Inflammatory macrophage treated with lipopolysaccharide for 4 hours (primary cell): ENCODE measurements at regions not wholly inside any gene's neighbourhood (a gene's known extent, or its start where the extent isn't known, plus 50 kb on each side); places are given as distances from the start of the nearest gene placed in this dataset.
"Not testable (repeated sequence)": the region's sequence is repeated elsewhere in the genome, so short reads cannot be mapped to it uniquely, and the experiment has no call there.

Experiments
- DNase-seq: peaks from one replicate; pipeline ENCODE4 v3.0.0-alpha.2; 2020

DNA sequence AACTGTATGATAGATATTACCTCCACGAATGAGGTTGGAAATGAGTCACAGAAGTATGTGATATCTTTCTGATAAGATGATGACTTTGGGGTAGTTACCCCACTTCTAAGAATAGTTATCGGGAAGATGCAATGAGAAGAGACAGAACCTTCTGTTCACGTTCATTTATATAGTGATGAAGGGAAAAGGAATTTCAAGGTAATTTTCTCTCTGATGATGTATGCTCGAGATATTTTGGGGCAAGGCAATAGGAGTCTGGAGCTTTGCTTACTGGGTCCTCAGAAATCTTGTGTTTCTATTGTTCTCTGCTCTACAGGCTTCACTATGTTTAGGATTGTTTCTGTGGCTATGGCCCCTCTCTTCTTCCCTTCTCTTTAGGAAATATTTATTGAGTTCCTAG, 1389.6 kb downstream of the CDH8 start:
- no peak for DNase-seq

- no peak for DNase-seq
Measured at GRCh38 chr16:60645541-60645940, 1390.7 kb downstream of the CDH8 start.

DNA sequence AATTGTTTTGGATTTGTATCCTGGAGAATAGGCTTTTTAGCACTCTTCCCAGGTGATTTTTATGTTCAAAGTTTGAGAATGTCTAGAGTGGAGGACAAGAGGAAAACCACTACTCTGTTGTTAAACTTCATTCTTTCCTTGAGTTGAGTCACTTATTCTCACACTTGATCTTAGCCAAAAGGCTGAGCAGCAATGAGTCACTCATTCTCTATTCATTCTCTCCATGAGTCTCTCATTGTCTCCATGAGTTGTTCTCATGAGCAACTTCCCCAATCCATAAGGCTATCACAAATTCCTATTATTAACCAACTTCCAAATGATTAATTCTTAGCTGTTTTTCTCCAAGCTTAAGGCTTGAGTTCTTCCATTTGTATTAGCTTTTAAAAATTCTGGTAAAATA, 1393.3 kb downstream of the CDH8 start:
- no peak for DNase-seq

- no peak for DNase-seq
Measured at GRCh38 chr16:60641067-60641665, 1395.1 kb downstream of the CDH8 start.

GRCh38 chr16:60640038-60640437, 1396.2 kb downstream of the CDH8 start:
- DNase-seq, result no peak

DNA sequence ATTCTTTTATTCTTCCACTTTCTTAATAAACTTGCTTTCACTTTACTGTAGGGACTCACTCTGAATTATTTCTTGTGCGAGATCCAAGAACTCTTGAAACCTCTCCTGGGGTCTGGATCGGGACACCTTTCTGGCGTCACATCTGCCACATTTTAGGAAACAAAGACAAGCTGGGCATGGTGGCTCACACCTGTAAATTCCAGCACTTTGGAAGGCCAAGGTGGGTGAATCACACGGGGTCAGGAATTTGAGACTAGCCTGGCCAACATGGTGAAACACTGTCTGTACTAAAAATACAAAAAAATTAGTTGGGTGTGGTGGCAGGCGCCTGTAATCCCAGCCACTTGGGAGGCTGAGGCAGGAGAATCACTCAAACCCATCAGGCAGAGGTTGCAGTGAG, 1399.6 kb downstream of the CDH8 start:
- not testable (repeated sequence) for DNase-seq

- no peak for DNase-seq
Measured at GRCh38 chr16:60636117-60636516, 1400.1 kb downstream of the CDH8 start.

- no peak for DNase-seq
Measured at GRCh38 chr16:60635548-60635947, 1400.7 kb downstream of the CDH8 start.

DNA sequence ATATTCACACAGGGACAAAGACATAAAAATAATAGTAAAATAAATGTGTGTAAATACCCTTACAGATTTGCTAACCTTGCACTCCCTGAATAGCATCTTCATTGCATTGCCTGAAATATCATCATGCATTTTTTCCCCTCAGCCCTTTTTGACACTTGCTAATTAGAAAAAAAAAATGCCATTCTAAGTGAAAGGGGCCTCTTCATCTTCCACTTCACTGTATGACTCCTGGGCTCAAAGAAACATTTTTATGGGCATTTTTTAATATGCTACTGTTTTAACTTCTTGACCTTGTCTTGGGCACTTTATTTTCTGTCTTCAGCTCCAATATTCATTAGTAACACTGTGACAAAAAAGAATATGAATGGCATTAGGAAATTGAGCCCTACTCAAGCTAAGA, 1424.4 kb downstream of the CDH8 start:
- no peak for DNase-seq

DNA sequence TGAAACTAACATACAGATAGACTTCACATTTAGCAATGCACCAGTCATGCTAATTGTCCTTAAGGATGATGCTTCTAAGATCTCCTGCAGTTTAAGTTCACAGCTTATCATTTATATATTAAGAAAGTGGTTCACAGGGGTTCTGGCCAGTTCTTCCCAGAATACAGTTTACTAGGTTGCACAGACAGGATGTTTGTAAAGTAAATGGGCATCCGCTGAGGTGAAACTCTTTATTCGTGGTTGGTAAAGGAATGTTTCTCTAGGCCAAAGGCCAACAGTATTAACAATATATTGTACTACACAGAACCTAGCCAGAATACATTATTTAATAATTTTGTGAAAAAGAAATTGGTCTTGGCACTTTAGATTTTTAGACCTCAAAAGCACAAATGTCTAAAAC, 1427.3 kb downstream of the CDH8 start:
- DNase-seq, result no peak

GRCh38 chr16:60605652-60606051, 1430.6 kb downstream of the CDH8 start:
- DNase-seq, result not testable (repeated sequence)

- no peak for DNase-seq
Measured at GRCh38 chr16:60605176-60605575, 1431.1 kb downstream of the CDH8 start.

DNA sequence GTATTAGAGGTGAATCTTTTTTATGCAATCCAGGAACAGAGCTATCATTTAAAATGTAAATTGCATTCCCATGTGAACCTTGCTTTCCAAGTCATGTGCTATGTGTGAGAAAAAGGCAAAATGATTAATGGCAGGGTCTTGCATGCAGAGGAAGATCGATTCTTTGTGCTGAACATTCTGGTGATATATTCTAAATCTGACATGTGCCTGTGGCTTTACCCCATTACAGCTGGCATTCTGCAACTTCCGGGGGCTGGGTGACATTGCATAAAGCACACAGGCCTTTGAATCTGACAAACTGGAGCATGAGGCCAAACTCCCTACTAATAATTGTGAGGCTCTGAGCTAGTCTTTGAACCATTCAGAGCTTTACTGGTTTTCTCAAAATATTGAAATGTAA, 1449.7 kb downstream of the CDH8 start:
- DNase-seq, result no peak

GRCh38 chr16:60582528-60582927, 1453.7 kb downstream of the CDH8 start:
- DNase-seq, result no peak

GRCh38 chr16:60566901-60567300, 1469.3 kb downstream of the CDH8 start:
- no peak for DNase-seq

- no peak for DNase-seq
Measured at GRCh38 chr16:60564588-60564987, 1471.7 kb downstream of the CDH8 start.

DNA sequence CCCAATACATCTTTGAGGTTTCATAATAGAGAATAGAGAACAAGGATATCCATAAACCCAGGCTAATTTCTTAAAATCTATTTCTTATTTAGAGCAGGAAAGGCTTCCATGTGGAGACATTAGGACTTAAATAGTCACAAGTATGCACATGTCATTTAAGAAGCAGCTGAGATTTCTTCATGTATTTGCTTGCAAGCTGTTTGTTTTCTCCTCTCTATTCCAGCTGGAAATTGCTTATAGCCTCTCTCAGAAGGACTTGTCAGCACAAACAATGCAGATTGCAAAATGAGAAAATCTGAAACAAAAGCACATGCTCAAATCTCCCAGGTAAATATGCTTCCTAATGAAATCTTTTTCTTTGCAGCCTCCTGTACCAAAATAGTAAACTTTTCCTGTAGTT, 1473.1 kb downstream of the CDH8 start:
- DNase-seq, result no peak

GRCh38 chr16:60558936-60559335, 1477.3 kb downstream of the CDH8 start:
- DNase-seq, result no peak

- DNase-seq, result no peak
Measured at GRCh38 chr16:60553090-60553757, 1483.0 kb downstream of the CDH8 start.

- DNase-seq, result no peak
Measured at GRCh38 chr16:60541535-60541934, 1494.7 kb downstream of the CDH8 start.

GRCh38 chr16:60510941-60511340, 1525.3 kb downstream of the CDH8 start:
- DNase-seq, result no peak

- DNase-seq, result no peak
Measured at GRCh38 chr16:60510208-60510607, 1526.0 kb downstream of the CDH8 start.

DNA sequence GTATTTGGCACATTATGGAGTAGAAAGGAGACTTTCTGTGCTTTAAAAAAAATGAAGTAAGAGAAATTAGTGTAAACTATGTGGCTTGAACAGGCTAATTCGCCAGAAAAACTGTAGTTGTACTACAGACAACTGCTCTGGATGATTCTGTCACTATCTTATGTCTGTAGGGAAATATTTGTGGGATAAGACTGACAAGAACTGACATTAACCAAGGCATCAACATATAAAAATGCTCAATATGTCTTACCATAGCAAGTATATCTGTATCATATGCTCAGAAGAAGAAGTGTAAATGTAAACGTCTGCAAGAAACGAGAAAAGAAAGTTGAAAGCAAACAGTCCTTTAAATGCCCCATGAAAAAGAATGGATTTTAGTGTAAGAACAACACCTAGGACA, 1545.0 kb downstream of the CDH8 start:
- DNase-seq, result no peak

DNA sequence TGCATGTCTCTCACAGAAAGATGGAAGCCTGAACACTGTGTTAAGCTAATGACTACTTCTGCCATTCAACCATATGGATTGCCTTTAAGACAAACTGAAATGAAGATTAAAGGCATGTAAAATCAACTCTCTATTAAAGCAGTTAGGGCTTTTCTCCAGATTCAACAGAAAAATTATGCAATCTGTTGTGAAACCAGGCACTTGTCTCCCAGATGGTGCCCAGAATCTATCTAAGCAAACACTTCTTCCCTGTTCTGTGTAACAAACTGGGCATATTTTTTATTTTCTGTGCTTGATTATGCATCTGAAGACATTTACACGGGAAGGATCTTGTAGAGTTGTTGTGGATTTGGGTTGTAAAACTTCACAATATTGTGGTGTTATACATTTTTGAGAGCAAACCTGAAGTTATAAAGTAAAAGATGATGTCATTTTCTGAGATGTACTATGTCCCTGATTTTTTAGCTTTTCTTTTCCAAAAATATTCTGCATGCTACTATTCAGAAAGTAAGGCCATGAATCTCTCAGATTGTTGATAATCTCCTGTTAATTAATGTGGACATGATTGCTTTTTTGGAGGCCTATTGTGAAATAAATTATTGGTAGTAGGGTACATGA, 1550.3 kb downstream of the CDH8 start:
- DNase-seq, result no peak

DNA sequence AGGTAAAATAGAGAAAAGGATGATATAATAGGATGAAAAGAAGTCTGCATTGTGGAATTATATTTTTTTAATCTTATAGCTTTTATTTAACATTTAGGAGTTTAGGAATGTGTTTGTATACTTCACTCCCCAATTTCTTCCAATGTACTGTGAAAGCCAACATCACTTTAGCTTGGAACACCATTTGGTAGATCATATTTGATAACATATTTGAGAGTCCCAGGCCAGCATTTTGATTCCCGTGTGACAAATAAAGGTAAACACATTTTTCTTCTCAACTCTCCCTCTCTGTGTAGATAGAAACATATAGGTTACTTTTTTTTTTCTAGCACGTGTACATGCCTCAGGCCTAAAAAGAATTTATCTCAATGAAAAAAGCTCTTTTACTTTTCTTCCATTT, 1551.3 kb downstream of the CDH8 start:
- no peak for DNase-seq
